ENCODE measurements at regions not wholly inside any gene's neighbourhood (a gene's known extent, or its start where the extent isn't known, plus 50 kb on each side); places are given as distances from the start of the nearest gene placed in this dataset.

DNA sequence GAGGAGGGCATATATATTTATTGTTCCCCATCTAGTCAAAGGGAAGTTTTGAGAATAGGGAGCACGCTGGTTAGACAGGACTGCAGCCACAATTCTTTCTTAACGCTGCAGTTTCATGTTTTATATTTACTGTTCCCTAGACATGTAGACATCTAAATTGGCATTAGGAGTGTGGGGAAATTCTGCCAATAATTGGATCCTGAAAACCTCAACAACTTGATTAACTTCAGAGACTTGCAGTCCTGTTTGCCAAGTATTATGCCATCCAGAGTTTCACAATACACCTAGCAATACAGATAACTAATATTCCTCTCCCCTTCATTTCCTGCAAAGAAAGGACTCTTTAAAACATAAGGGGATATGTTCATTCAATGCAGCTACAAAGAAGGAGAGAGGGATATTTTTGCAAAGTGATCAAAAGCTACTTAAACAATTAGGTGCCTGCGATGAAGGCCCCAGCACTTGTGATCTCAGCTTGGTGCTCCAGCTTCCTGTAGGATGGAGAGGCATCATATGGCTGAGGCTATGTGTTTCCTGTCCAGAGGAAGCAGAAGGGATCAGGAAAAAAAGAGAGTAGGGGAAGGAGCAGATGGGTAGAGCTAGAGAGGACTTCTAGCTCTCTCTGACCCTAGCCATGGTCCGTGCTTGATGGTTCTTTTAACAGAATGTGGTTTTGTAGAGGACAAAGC is 264.4 kb downstream of the MTX2 start:
- H3K36me3 ChIP-seq (ENCODE audit: control insufficient read depth in 2 of 3, insufficient read depth in 3 of 3, low read length in 3 of 3) = no peaks in the 10 kb centered on the region
- Mint-ChIP-seq H3K4me1 (no peaks in the 10 kb centered on the region), H3K4me3 (no peak overlapping the region), H3K9me3 (peaks cover 0 to 1% (median 0%) of the 10 kb centered on the region in 11 donors), H3K27me3 (peaks cover 10 to 56% (median 30%) of the 10 kb centered on the region in 5 donors), H3K27ac (no peak overlapping the region), H3K36me3 (no peaks in the 10 kb centered on the region)
- no peaks in the 10 kb centered on the region for H3K9me3 ChIP-seq (ENCODE audit: control insufficient read depth in 2 of 3, low read length in 3 of 3)
- no peaks in the 10 kb centered on the region for H3K4me1 ChIP-seq (ENCODE audit: control insufficient read depth in 2 of 2, insufficient read depth in 2 of 2, low read length in 2 of 2)
- no peak overlapping the region for H3K4me3 ChIP-seq (ENCODE audit: low read length)
- POLR2A ChIA-PET = no interaction called here
- ATAC-seq = no peak
- intact Hi-C loops (cut with micrococcal nuclease) = no loop called here
- H3K27me3 ChIP-seq (ENCODE audit: control insufficient read depth in 2 of 2, insufficient read depth in 2 of 2, low read length in 2 of 2) = no peaks in the 10 kb centered on the region
- H3K27ac ChIP-seq (ENCODE audit: low read depth, low read length) = no peak overlapping the region
- CTCF ChIA-PET = interaction anchor here (1.0 kb wide), 1 partner anchor 13 kb away, joined by 4 read pairs; no protein-coding TSS in a partner anchor
- no peak for DNase-seq

DNA sequence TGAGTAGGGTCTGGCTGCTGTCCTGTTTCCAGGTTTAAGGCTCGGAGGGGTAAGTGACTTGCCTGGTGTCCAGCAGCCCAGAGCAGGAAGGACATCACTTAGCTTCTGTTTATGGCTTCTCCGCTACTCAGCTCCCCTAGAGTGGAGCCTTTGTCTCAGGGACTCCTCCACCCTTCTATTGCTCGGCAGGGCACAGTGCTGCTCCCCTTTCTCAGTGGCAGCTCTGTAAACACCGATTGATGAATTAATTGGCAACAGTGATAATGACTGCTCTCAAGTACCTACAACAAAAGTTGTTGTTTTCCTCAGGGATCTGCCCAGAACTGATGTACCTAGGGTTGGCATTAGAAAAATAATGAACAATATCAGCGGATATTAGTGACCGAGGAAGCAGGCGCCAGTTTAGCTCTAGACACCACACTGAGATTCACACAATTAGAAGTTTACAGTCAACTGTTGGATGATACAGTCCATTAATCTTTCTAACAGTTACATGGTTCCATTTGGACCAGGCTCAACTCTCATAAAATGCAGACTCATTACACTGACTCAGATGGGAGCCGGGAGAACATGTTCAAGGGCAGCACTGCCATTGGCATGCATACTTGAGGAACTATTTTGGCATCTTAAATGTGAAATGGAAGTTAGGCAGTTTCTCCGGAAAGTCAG is 265.7 kb downstream of the MTX2 start:
- H3K9me3 Mint-ChIP-seq = no peaks in the 10 kb centered on the region
- ChIA-PET CTCF (no interaction called here), POLR2A (no interaction called here)
- H3K36me3 Mint-ChIP-seq = no peaks in the 10 kb centered on the region
- H3K27me3 ChIP-seq (ENCODE audit: control insufficient read depth in 2 of 2, insufficient read depth in 2 of 2, low read length in 2 of 2) = no peaks in the 10 kb centered on the region
- H3K4me1 ChIP-seq (ENCODE audit: control insufficient read depth in 2 of 2, insufficient read depth in 2 of 2, low read length in 2 of 2) = no peaks in the 10 kb centered on the region
- H3K4me3 Mint-ChIP-seq = no peak overlapping the region
- intact Hi-C loops (cut with micrococcal nuclease) = no loop called here
- H3K27ac Mint-ChIP-seq = no peak overlapping the region
- peaks cover 7 to 45% (median 21%) of the 10 kb centered on the region in 5 donors for H3K27me3 Mint-ChIP-seq
- H3K36me3 ChIP-seq (ENCODE audit: control insufficient read depth in 2 of 3, insufficient read depth in 3 of 3, low read length in 3 of 3) = no peaks in the 10 kb centered on the region
- H3K4me3 ChIP-seq (ENCODE audit: low read length) = no peak overlapping the region
- H3K9me3 ChIP-seq (ENCODE audit: control insufficient read depth in 2 of 3, low read length in 3 of 3) = no peaks in the 10 kb centered on the region
- no peak for DNase-seq
- H3K27ac ChIP-seq (ENCODE audit: low read depth, low read length) = no peak overlapping the region
- no peak for ATAC-seq
- no peaks in the 10 kb centered on the region for H3K4me1 Mint-ChIP-seq

DNA sequence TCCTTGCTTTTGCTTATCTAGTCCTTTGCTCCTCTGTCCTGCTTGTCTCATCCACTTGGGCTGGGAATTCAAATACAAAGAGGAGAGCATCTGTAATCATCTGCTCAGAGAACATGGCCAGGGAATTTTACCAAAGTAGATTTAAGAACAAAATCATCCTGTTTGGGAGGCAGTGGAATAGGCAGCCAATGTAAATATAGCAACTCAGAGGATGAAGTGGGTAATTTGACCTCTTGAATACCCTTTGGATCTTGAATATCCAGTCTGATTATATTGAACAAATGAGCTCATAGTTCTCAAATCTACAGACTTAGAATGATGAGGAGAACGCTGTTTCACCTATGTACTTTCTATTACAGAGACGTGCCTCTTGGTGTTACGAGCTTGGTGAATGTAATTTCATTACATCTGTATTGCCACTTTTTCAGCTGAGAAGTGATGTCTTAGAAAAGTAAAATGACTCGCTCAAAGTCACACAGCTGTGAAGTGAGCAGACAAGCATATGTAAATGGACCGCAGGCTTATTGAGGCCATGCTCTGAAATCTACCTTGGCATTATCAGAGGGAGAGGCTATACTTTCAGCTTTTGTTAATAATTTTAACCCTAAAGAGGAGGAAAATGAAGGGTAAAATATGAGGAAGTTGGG is 266.3 kb downstream of the MTX2 start:
- DNase-seq (no peak), ATAC-seq (no peak)
- Histone ChIP-seq H3K36me3 (ENCODE audit: control insufficient read depth in 2 of 3, insufficient read depth in 3 of 3, low read length in 3 of 3) (no peaks in the 10 kb centered on the region), H3K9me3 (ENCODE audit: control insufficient read depth in 2 of 3, low read length in 3 of 3) (no peaks in the 10 kb centered on the region), H3K27me3 (ENCODE audit: control insufficient read depth in 2 of 2, insufficient read depth in 2 of 2, low read length in 2 of 2) (no peaks in the 10 kb centered on the region), H3K4me3 (ENCODE audit: low read length) (no peak overlapping the region), H3K4me1 (ENCODE audit: control insufficient read depth in 2 of 2, insufficient read depth in 2 of 2, low read length in 2 of 2) (no peaks in the 10 kb centered on the region), H3K27ac (ENCODE audit: low read depth, low read length) (no peak overlapping the region)
- CTCF ChIA-PET = no interaction called here
- Mint-ChIP-seq H3K4me1 (no peaks in the 10 kb centered on the region), H3K36me3 (no peaks in the 10 kb centered on the region), H3K4me3 (no peak overlapping the region), H3K9me3 (no peaks in the 10 kb centered on the region), H3K27ac (no peak overlapping the region), H3K27me3 (peaks cover 8 to 39% (median 20%) of the 10 kb centered on the region in 5 donors)
- intact Hi-C loops (cut with micrococcal nuclease) = no loop called here
- POLR2A ChIA-PET = no interaction called here

DNA sequence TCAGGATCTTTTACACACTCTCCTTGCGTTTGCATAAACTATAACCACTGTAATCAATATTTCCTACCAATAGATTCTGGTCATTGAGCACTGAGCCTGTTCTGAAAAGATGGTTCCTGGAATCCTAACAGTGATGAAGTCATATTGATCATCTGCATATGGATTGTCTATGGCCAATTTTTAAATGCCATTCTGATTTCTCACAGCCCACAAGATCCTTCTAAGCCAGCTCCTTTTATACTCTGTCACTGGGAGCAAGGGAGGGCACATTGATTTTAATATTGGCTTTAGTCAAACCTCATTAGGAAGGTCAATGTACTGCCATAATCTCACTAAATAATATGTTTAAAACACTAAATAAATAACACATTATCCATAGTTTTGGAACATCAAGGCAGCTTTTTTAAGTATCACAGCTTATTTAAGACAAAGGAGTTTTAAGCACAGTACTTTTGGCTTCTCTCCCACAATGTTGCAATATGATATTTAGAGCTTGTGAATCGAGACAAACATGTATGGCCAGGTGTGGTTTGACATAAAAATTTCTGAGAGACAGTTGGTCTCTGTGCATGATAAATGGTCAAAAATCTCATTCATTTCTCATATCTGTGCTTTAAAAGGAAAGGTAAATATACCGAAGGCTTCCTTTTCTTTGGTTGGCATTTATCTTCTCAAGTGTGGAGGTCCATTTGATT is 267.3 kb downstream of the MTX2 start:
- ChIA-PET POLR2A (no interaction called here), CTCF (no interaction called here)
- no peaks in the 10 kb centered on the region for H3K9me3 Mint-ChIP-seq
- no peak for ATAC-seq
- H3K36me3 Mint-ChIP-seq = no peaks in the 10 kb centered on the region
- no peaks in the 10 kb centered on the region for H3K27me3 ChIP-seq (ENCODE audit: control insufficient read depth in 2 of 2, insufficient read depth in 2 of 2, low read length in 2 of 2)
- DNase-seq = no peak
- H3K4me1 Mint-ChIP-seq = no peaks in the 10 kb centered on the region
- peaks cover 9 to 39% (median 20%) of the 10 kb centered on the region in 5 donors for H3K27me3 Mint-ChIP-seq
- H3K4me3 Mint-ChIP-seq = no peak overlapping the region
- intact Hi-C loops (cut with micrococcal nuclease) = no loop called here
- no peak overlapping the region for H3K4me3 ChIP-seq (ENCODE audit: low read length)
- no peaks in the 10 kb centered on the region for H3K9me3 ChIP-seq (ENCODE audit: control insufficient read depth in 2 of 3, low read length in 3 of 3)
- no peak overlapping the region for H3K27ac ChIP-seq (ENCODE audit: low read depth, low read length)
- H3K4me1 ChIP-seq (ENCODE audit: control insufficient read depth in 2 of 2, insufficient read depth in 2 of 2, low read length in 2 of 2) = no peaks in the 10 kb centered on the region
- H3K27ac Mint-ChIP-seq = no peak overlapping the region
- no peaks in the 10 kb centered on the region for H3K36me3 ChIP-seq (ENCODE audit: control insufficient read depth in 2 of 3, insufficient read depth in 3 of 3, low read length in 3 of 3)

DNA sequence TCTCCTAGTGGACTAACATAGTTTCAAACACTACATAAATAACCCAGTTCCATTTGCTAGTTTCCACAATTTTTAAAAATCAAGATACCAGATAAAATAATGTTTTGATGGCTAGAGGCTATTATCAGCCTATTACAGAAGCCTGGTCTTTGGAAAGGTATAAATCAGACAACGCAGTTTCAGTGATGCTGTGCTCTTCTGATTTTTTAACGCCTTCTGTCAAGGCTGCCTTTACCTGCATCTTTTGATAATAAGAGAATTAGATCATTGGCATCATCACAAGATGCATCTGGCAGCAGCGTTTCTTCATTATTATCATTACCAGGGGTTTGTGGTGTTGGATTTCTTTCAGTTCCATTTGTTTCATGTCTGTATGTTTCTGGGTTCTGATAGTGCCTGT is 268.7 kb downstream of the MTX2 start:
- Histone ChIP-seq H3K27ac (ENCODE audit: low read depth, low read length) (no peak overlapping the region), H3K4me1 (ENCODE audit: control insufficient read depth in 2 of 2, insufficient read depth in 2 of 2, low read length in 2 of 2) (no peaks in the 10 kb centered on the region), H3K9me3 (ENCODE audit: control insufficient read depth in 2 of 3, low read length in 3 of 3) (no peaks in the 10 kb centered on the region), H3K27me3 (ENCODE audit: control insufficient read depth in 2 of 2, insufficient read depth in 2 of 2, low read length in 2 of 2) (no peaks in the 10 kb centered on the region), H3K4me3 (ENCODE audit: low read length) (no peak overlapping the region), H3K36me3 (ENCODE audit: control insufficient read depth in 2 of 3, insufficient read depth in 3 of 3, low read length in 3 of 3) (no peaks in the 10 kb centered on the region)
- DNase-seq = no peak
- CTCF ChIA-PET = no interaction called here
- Mint-ChIP-seq H3K4me3 (no peak overlapping the region), H3K36me3 (no peaks in the 10 kb centered on the region), H3K27ac (no peak overlapping the region), H3K9me3 (no peaks in the 10 kb centered on the region), H3K4me1 (no peaks in the 10 kb centered on the region), H3K27me3 (peaks cover 10 to 44% (median 26%) of the 10 kb centered on the region in 5 donors)
- POLR2A ChIA-PET = no interaction called here
- no peak for ATAC-seq
- intact Hi-C loops (cut with micrococcal nuclease) = no loop called here

DNA sequence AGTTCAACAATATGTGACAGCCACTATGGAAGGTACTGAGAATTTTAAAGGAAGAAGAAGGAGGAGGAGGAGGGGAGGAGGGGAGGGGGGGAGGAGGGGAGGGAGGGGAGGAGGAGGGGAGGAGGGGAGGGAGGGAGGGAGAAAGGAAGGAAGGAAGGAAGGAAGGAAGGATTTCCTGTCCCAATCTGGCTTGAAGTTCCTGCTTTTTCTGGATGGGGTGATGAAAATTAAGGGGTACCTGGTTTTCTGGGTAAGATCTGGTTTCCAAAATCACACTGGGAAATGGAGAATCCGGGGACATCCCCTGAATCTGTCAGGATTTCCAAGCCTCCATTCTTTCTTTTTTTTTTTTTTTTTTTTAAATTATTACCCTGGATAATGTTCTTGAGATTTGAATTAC is 271.8 kb downstream of the MTX2 start:
- Mint-ChIP-seq H3K27me3 (peaks cover 0 to 37% (median 24%) of the 10 kb centered on the region in 5 donors), H3K4me3 (no peak overlapping the region), H3K9me3 (no peaks in the 10 kb centered on the region), H3K4me1 (no peaks in the 10 kb centered on the region), H3K36me3 (no peaks in the 10 kb centered on the region), H3K27ac (no peak overlapping the region)
- CTCF ChIA-PET = no interaction called here
- no peaks in the 10 kb centered on the region for H3K4me1 ChIP-seq (ENCODE audit: control insufficient read depth in 2 of 2, insufficient read depth in 2 of 2, low read length in 2 of 2)
- no peaks in the 10 kb centered on the region for H3K36me3 ChIP-seq (ENCODE audit: control insufficient read depth in 2 of 3, insufficient read depth in 3 of 3, low read length in 3 of 3)
- no peaks in the 10 kb centered on the region for H3K9me3 ChIP-seq (ENCODE audit: control insufficient read depth in 2 of 3, low read length in 3 of 3)
- H3K27ac ChIP-seq (ENCODE audit: low read depth, low read length) = no peak overlapping the region
- POLR2A ChIA-PET = no interaction called here
- H3K4me3 ChIP-seq (ENCODE audit: low read length) = no peak overlapping the region
- DNase-seq = no peak
- intact Hi-C loops (cut with micrococcal nuclease) = no loop called here
- no peaks in the 10 kb centered on the region for H3K27me3 ChIP-seq (ENCODE audit: control insufficient read depth in 2 of 2, insufficient read depth in 2 of 2, low read length in 2 of 2)
- no peak for ATAC-seq
